ENCODE measurements at regions not wholly inside any gene's neighbourhood (a gene's known extent, or its start where the extent isn't known, plus 50 kb on each side); places are given as distances from the start of the nearest gene placed in this dataset.
A peak's percentile ranks its signal among the peaks of the same experiment; 100 is the strongest.

DNA sequence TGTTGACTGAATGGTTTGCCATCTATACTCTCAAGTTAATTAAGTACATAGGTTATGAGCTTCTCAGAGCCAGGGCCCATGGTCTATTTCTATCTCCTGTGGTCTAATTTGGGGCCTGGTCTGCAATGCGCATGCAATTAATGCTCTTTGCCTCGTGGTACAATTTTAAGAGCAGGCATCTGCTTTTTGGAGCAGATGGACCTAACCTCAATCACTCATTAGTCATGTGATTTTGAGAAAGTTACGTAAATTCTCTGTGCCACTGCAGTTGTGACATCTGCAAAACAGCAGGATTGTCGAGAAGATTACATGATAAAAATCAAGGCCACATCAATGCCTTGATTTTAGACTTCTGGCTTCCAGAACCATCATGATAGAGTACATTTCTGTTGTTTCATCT lies 543.7 kb upstream of the ADAMTS9 start:
- peak; percentile 1 for DNase-seq

DNA sequence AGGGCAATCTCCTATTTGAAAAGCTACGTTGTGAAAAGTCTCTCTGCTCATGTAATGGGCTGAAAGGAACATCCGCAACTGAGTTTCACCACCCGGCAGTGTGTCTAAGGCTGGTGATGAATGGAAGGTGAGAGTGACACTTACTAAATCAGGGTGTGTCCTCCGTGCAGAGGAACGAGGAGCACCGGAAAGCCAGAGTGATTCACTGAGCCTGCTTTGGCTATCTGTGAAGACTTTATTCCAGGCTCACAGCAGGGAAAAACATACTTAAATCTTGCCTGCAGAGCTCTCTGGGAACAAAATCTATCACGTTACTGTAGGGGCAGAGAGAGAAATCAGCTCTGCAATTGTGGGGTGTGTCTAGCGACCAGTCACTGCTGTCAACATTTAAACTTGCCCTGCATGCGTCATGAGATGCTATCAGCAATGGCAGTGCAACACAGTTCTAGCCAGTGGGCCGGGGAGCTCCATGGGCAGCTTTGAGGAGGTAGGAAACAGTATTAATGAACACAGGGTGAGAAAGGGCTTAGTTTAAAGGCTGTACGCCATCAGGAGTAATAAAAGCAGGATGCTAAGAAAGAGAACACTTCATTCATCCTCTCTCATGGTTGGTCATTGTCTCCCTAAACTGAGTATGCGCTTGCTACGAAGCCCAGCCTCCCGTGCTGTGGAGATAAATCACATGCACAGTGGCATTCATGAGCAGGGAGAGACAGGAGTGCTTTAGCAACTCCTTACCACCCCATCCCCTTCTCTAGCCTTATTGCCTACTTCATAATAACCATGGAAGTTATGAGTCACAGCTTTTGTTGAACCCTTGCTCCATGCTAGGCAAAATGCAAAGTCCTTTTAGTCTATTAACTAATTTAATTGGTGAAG lies 542.7 kb upstream of the ADAMTS9 start:
- no peak for DNase-seq

- DNase-seq, result no peak
Observed at GRCh38 chr3:65226287-65226686, 538.5 kb upstream of the ADAMTS9 start.

- DNase-seq, result no peak
Observed at GRCh38 chr3:65210026-65210814, 522.4 kb upstream of the ADAMTS9 start.

DNA sequence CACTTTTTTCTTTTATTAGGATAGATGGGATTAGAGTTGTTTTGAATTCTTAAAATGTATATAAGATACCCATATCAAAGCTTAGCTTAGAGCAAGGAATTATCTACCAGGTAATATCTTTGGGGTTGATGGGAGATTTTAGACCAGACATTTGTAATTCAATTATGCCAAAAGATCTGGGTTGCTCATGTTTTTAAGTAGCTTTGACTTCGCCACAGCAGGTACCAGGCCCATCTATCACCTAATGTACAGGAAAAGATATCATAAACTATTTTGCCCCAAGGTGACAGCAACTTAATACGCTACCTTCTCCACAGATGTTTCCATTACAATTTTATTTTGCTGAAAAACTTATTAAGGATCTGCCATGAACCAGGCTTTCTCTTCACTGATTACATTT lies 514.6 kb upstream of the ADAMTS9 start:
- DNase-seq, result no peak

GRCh38 chr3:65201926-65202325 lies 514.1 kb upstream of the ADAMTS9 start:
- DNase-seq, result no peak

DNA sequence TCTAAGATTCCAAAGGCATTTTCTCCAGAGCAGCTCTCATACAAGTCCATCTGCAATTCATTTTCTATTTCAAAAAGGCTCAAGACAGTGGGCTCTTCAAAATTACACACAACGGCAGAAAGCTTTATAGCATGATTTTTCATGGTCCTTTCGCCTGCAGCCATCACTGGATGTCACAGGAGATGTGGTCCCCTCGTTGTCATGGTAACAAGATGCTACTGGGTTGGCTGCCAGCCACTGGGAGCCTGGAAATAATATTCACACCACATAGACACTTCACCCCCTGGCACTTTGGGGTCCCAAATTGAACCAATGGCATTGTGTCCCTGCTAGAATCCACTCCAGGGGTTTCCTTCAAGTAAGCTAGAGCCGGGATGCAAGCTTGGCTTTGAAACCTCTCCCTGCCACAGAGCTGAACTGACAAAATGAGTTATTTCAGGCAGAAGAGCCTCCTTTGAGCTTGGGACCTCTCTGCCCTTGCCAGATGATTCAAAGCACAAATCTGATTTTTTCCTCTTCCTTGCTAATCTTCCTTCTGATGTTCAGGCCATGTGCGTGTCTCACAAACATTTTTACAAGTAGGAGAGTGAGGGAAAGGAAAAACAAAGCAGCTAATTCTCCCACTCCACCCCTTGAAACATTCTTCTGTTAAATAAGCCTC lies 512.6 kb upstream of the ADAMTS9 start:
- DNase-seq, result no peak

- no peak for DNase-seq
Observed at GRCh38 chr3:65196663-65197062, 508.9 kb upstream of the ADAMTS9 start.

- no peak for DNase-seq
Observed at GRCh38 chr3:65195211-65196006, 507.6 kb upstream of the ADAMTS9 start.

DNA sequence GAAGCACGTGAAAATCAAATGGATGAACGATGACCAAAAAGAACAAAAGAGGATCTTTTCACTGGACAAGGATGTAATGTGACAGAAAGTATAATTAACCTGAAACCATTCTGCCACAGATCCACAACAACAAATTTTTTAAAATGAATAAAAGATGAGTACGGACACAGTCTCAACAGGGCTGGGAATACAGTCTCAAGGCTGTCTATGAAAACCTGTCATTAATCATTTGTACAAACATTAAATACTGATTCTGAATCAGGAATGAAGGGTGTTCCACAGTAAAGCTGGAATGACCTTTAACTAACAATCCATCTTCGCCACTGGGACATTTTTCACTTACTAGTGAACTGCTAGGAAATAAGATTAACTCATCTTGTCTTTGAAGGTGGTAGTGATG lies 506.9 kb upstream of the ADAMTS9 start:
- no peak for DNase-seq

DNA sequence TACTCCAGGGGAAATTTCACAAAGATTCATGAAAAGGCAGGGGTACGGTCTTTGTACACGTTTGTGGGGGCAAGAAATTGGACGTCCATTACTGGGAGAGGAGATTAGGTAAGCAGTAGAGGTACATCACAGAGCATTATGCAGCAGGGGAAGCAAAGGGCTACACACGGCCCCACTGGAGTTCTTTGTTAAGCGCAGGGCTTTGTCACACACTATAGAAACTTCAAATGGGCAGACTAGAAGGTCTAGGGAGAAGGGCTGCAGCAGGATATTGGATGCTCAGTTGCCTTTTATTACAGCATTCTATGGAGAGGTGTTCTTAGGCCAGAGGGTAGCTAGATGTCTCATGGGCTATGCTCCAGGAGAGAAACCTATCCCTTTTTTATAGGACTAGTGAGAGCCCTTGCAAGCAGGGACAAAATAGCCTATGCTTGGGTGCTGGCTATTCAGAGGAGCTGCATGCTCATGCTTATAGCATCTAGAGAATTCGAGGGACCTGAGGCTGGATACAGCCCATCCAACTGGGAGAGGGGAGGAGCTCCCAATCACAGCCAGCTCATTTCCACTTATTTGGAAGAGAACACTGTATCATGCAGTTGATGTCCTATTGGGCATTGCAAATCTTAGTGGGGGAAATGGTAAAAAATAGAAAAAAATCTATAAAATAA lies 506.4 kb upstream of the ADAMTS9 start:
- DNase-seq, result no peak

DNA sequence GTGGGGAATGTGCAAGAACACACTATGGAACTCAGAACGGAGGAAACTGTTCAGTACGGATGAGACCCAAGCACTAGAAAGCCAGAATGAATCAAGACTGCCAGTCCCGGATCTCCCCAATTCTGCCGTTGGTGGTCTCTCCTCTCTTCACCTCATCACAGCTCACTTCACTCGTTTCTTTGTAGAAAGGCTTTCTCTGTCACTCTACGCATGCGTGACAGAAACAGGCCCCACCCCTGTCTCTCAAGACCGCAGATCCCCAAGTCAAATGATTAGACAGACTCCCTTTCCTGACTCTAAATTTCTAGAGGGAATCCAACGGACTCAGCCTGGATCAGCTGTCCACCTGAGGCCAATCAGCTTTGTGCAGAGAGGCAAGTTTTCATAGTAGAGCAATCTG lies 505.7 kb upstream of the ADAMTS9 start:
- DNase-seq, result no peak

- no peak for DNase-seq
Observed at GRCh38 chr3:65190111-65190510, 502.3 kb upstream of the ADAMTS9 start.

DNA sequence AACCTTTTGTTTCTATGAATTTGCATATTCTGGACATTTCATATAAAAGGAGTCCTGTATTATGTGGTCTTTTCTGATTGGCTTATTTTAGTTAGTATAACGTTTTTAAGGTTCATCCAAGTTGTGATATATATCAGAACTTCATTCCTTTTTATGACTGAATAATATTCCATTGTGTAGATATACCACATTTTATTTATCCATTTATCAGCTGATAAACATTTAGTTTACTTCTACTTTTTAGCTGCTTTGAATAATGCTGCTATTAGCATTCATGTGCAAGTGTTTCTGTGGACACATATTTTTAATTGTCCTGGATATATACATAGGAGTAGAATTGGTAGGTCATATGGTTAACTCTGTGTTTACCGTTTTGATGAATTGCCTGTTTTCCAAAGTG lies 498.5 kb upstream of the ADAMTS9 start:
- no peak for DNase-seq

DNA sequence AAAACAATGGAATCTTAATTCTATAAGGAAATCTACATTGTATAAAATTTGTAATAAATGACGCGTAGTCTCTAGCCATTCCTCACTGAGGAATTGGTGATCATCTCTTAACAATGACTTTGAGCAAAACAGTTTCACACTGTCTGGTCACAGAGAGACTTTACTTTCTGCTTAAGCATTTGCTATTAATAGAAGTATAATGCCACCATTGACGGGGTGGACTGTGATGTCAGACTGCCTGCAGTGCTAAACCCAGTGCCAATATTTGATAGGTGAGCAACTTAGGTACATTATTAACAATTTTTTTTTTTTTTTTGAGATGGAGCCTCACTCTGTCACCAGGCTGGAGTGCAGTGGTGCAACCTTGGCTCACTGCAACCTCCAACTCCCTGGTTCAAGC lies 494.9 kb upstream of the ADAMTS9 start:
- DNase-seq, result no peak

DNA sequence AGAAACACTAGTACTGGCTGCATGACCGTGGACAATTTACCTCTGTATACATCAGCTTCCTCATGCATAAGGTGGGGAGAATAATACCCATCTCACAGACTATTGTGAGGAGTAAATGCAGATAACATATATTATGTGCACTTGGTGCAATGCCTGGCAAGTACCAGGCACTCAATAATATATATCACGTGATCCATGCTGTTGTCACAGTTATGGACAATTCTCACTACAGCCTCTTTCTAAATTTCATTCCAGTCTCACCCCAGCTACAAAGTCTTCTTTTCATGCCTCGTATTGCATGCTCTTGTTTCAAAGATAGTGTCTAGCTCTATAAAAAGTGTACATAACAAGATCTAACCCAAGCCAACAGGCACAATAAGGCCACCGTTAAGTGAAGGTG lies 494.3 kb upstream of the ADAMTS9 start:
- no peak for DNase-seq

DNA sequence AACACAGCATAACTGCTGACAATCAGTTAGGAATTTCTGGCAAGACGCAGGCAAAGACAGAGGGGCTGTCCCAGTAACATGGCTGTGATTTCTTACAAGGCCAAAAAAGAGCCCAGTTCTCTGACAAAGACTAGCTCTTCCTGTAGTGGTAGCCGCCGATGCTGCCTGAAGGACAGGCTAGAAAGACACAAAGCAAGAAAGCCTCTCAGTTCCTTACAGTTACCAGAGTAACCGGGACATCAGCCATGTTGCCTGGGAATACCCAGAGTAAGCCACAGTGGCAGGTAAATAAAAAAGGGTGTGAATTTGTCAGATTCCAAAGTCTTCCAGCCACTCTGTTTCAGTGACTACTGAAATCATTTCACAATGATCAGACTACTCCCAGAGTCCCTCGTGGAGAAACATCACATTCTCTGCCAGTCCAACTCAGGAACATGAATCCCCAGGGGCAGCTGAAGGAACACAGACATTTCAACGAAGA lies 493.6 kb upstream of the ADAMTS9 start:
- no peak for DNase-seq

DNA sequence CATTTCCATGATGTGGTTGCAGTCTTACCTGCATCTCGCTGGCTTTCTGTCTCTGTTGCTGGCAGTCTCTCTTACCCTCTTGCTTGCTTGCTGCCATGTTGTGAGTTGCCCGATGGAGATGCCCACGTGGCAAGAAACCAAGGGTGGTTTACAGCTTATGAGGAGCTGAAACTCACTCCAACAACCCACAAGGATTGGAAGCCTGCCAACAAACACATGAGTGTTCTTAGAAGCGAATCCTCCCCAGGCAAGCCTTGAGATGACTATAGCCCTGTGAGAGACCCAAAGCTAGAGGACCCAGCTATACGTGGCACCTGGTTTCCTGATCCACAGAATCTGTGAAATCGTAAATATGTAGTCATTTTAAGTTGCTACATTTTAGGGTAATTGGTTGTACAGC lies 490.9 kb upstream of the ADAMTS9 start:
- peak; percentile 1 for DNase-seq

DNA sequence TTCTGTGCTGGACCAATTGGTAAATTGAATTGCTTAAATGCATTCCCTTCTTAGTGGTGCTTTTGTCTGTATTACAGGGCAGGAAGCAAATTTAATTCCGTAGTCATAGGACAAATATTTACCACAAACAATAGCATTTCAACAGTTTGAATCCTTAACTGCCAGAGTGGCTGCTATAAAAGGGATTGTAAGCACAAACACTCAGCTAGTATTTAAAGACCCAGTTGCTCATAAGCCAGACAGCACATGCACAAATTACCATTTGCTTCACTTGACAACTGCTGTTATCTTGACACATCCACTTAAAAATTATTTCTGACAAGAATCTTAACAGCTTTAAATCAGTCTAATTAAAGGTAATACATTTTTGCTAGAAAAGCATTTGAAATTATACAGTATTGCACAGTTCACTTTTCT lies 490.2 kb upstream of the ADAMTS9 start:
- no peak for DNase-seq

- no peak for DNase-seq
Observed at GRCh38 chr3:65174713-65175112, 486.9 kb upstream of the ADAMTS9 start.

GRCh38 chr3:65173841-65174240 lies 486.0 kb upstream of the ADAMTS9 start:
- no peak for DNase-seq

DNA sequence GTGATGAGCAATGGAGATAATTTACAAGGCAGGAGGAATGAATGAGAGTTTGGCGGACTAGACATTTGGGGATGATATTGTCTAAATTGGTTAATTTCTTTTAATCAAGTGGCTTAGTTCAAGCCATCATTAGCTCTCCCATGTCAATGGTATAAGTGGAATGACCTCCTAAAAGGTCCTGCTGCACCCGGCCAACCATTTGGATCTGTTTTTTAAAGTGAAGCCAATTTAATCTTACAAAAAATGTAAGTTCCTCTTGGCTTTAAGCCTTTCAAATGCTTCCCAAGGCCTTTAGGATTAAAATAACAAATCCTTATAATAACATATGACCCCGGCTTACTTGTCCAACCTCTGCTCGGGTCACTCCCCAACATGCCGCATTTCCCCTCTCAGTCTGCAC lies 484.4 kb upstream of the ADAMTS9 start:
- no peak for DNase-seq

Measured in hematopoietic multipotent progenitor cell treated with erythropoietin and hydrocortisone succinate and interleukin-3 and kit ligand, for 4 days (in vitro differentiated cells).